GM12878 (cell line): ENCODE measurements at regions not wholly inside any gene's neighbourhood (a gene's known extent, or its start where the extent isn't known, plus 50 kb on each side); places are given as distances from the start of the nearest gene placed in this dataset.
A peak's percentile ranks its signal among the peaks of the same experiment; 100 is the strongest.

ENCODE experiments used
- ATAC-seq: fragments of 200-7000 bp; cut with Tn5 transposase; 3 replicates; pipeline ENCODE4 v1.9.1; 2020; ENCODE audit warnings: mild to moderate bottlenecking, moderate library complexity
- BruUV-seq: library from RNA; stranded (reverse); fragments of 400-500 nt; replicated peaks from 2 replicates; lab custom pipeline; 2021; lab: Mats Ljungman, UMichigan
- CTCF ChIA-PET: fragments of 300-600 bp; sonication (Branson Sonifier 250); formaldehyde crosslinking; extraction: SDS; loops from one replicate; lab custom pipeline; 2021; ENCODE audit warnings: inconsistent platforms; lab: Yijun Ruan, JAX
- POLR2A ChIA-PET: fragments of 350-600 bp; formaldehyde crosslinking; extraction: SDS; loops from one replicate; lab custom pipeline; 2021; ENCODE audit warnings: inconsistent platforms; lab: Charles Lee
- RAD21 ChIA-PET: fragments of 300-600 bp; sonication (Branson Sonifier 250); formaldehyde crosslinking; loops from one replicate; lab custom pipeline; 2023; ENCODE audit warnings: antibody characterized with exemption; ENCODE audit not compliant: unreplicated experiment; lab: Charles Lee
- SMC1A ChIA-PET: fragments of 300-600 bp; sonication (Branson Sonifier 250); formaldehyde crosslinking; loops from one replicate; lab custom pipeline; 2023; ENCODE audit not compliant: unreplicated experiment, uncharacterized antibody; lab: Charles Lee
- DNase-seq: peaks from one replicate; pipeline ENCODE4 v3.0.0-alpha.2; 2011; ENCODE audit warnings: low read depth, low spot score
- FAIRE-seq: peaks from 3 replicates; lab custom pipeline; 2011; peaks lifted over from hg19 to GRCh38; lab: Jason Lieb, UNC
- H2AFZ ChIP-seq: 2 replicates; pipeline ENCODE4 v1.6.0; 2011; ENCODE audit warnings: low read depth, low read length, control low read depth; ENCODE audit not compliant: control insufficient read depth
- H3K27ac ChIP-seq: 2 replicates; pipeline ENCODE4 v1.5.1; 2011; ENCODE audit warnings: control low read depth; ENCODE audit not compliant: control insufficient read depth, insufficient read depth
- H3K27me3 ChIP-seq, 2 experiments: replicated peaks in 1 of 2; 2 replicates each; pipeline versions ENCODE4 v1.6.0 to v1.6.1; 2011; ENCODE audit warnings: low read length in 1 of 2; ENCODE audit not compliant: control insufficient read depth in 2 of 2, insufficient read depth in 2 of 2
- H3K36me3 ChIP-seq, 2 experiments: 2 replicates each; pipeline ENCODE4 v1.5.1; 2011; ENCODE audit warnings: low read length in 1 of 2; ENCODE audit not compliant: control insufficient read depth in 2 of 2, insufficient read depth in 2 of 2
- H3K4me1 ChIP-seq: 2 replicates; pipeline ENCODE4 v1.6.1; 2011; ENCODE audit warnings: mild to moderate bottlenecking, low read length, moderate library complexity, mixed read lengths; ENCODE audit not compliant: control insufficient read depth, insufficient read depth
- H3K4me2 ChIP-seq: 2 replicates; pipeline ENCODE4 v1.6.0; 2011; ENCODE audit warnings: control low read depth; ENCODE audit not compliant: control insufficient read depth, insufficient read depth
- H3K4me3 ChIP-seq: fragments of 200-600 bp; sonication (generic); 2 replicates; pipeline ENCODE4 v1.5.1; 2016
- H3K79me2 ChIP-seq: 2 replicates; pipeline ENCODE4 v1.6.0; 2011; ENCODE audit warnings: low read length; ENCODE audit not compliant: control insufficient read depth, insufficient read depth
- H3K9ac ChIP-seq: 2 replicates; pipeline ENCODE4 v1.8.0; 2011; ENCODE audit warnings: low read length, control low read depth, mixed read lengths; ENCODE audit not compliant: control insufficient read depth, insufficient read depth
- H3K9me3 ChIP-seq: replicated peaks from 3 replicates; pipeline ENCODE4 v1.5.1; 2011; ENCODE audit warnings: mild to moderate bottlenecking, low read length; ENCODE audit not compliant: control insufficient read depth, insufficient read depth
- H4K20me1 ChIP-seq: 2 replicates; pipeline ENCODE4 v1.6.0; 2011; ENCODE audit not compliant: control insufficient read depth, insufficient read depth
- JUNB ChIP-seq: IDR thresholded peaks from 2 replicates; pipeline ENCODE4 v1.6.1; 2016; ENCODE audit warnings: antibody characterized with exemption, mild to moderate bottlenecking
- MEF2B ChIP-seq: fragments of 450-650 bp; IDR thresholded peaks from 2 replicates; pipeline ENCODE4 v1.6.1; 2018; ENCODE audit warnings: mild to moderate bottlenecking, moderate library complexity; ENCODE audit not compliant: partially characterized antibody, poor library complexity, severe bottlenecking
- NR2C1 ChIP-seq: fragments of 450-650 bp; IDR thresholded peaks from 2 replicates; pipeline ENCODE4 v1.6.1; 2017; ENCODE audit warnings: antibody characterized with exemption, mild to moderate bottlenecking, moderate library complexity
- NR2F1 ChIP-seq: fragments of 450-650 bp; conservative IDR thresholded peaks from 2 replicates; pipeline ENCODE4 v1.6.1; 2017; ENCODE audit warnings: mild to moderate bottlenecking
- RCOR1 ChIP-seq: conservative IDR thresholded peaks from 2 replicates; pipeline ENCODE4 v1.6.1; 2012; ENCODE audit warnings: low read depth, low read length, improper control_type of control experiment
- SPI1 ChIP-seq: IDR thresholded peaks from 2 replicates; pipeline ENCODE4 v1.6.1; 2011; ENCODE audit warnings: low read depth, mild to moderate bottlenecking, low read length, moderate library complexity, borderline replicate concordance; ENCODE audit not compliant: insufficient read depth
- WGBS: methylation state at CpG from one replicate; pipeline ENCODE4 v1.1.6; 2016; ENCODE audit warnings: low lambda C conversion rate; ENCODE audit not compliant: insufficient replicate concordance, insufficient coverage; ENCODE audit errors: missing lambda C conversion rate; 5-methylcytosine and 5-hydroxymethylcytosine counted together
- in situ Hi-C: fragments of 300-500 bp; cut with MboI; formaldehyde crosslinking; loops from 9 replicates; pipeline ENCODE4 v1.14.3; 2018; ENCODE audit warnings: mixed read lengths
- intact Hi-C: fragments of 100-400 bp; cut with micrococcal nuclease; formaldehyde crosslinking; loops from one replicate; pipeline ENCODE4 v1.14.2; 2022; ENCODE audit not compliant: unreplicated experiment

DNA sequence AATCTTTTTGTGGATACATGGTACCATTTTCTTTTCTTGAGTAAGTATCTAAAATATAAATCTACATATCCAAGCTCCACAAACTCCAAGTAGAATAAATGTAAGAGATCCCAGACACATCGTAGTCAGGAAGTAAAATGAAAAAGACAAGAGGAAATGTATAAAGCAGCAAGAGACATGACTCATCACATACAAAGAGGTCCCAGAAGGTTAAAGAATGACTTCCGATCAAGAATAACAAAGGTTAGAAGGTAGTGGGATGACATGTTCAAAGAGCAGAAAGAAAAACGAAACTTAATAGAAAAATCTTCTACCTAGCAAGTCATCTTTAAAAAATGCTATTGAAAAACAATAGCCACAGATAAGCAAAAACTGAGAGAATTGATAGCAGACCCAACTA, 705.8 kb downstream of the NR2F2 start:
- WGBS = 20% methylated on average over 3 of the region's 3 CpGs
- H3K4me1 ChIP-seq = no peaks in the 10 kb centered on the region
- no peaks in the 10 kb centered on the region for H3K36me3 ChIP-seq

GRCh38 chr15:97037080-97037479, 706.6 kb downstream of the NR2F2 start:
- no peak for TF ChIP-seq SPI1
- TF ChIP-seq MEF2B = no peak
- TF ChIP-seq JUNB = no peak
- no peak for TF ChIP-seq RCOR1
- whole genome bisulfite sequencing = 0% methylated on average over 1 of the region's 1 CpG
- Histone ChIP-seq H3K9me3 (no peaks in the 10 kb centered on the region), H3K9ac (no peak overlapping the region), H3K27ac (no peak overlapping the region), H3K36me3 (no peaks in the 10 kb centered on the region), H4K20me1 (no peaks in the 10 kb centered on the region), H3K4me1 (no peaks in the 10 kb centered on the region), H2AFZ (no peak overlapping the region), H3K4me3 (no peak overlapping the region), H3K27me3 (no peaks in the 10 kb centered on the region), H3K4me2 (no peak overlapping the region), H3K79me2 (no peaks in the 10 kb centered on the region)
- in situ Hi-C loops = no loop called here
- no TSS peak for BruUV-seq
- ChIA-PET POLR2A (no interaction called here), CTCF (no interaction called here), RAD21 (no interaction called here), SMC1A (interaction anchor here (1.3 to 1.8 kb wide), 3 partner anchors 11 to 197 kb away, joined by 3 to 7 read pairs (median 7); no protein-coding TSS in a partner anchor)
- no peak for DNase-seq
- no peak for FAIRE-seq
- intact Hi-C loops = no loop called here
- no peak for ATAC-seq

More for the DNA sequence above, 705.8 kb downstream of the NR2F2 start:
- Histone ChIP-seq H3K9ac (no peak overlapping the region), H3K79me2 (no peaks in the 10 kb centered on the region), H3K4me3 (no peak overlapping the region), H3K9me3 (no peaks in the 10 kb centered on the region), H4K20me1 (no peaks in the 10 kb centered on the region), H3K27me3 (no peaks in the 10 kb centered on the region), H2AFZ (no peak overlapping the region), H3K27ac (no peak overlapping the region), H3K4me2 (no peak overlapping the region)
- CTCF ChIA-PET = interaction anchor here (1.2 kb wide), 1 partner anchor 17 kb away, joined by 4 read pairs; no protein-coding TSS in a partner anchor
- POLR2A ChIA-PET = no interaction called here
- ATAC-seq (peak; percentile 23; the same call in 1 of the 3 replicates), FAIRE-seq (no peak), DNase-seq (no peak)
- SMC1A ChIA-PET = interaction anchor here (0.9 to 1.8 kb wide), 10 partner anchors 9 to 198 kb away, joined by 3 to 7 read pairs (median 4); no protein-coding TSS in a partner anchor
- BruUV-seq = no TSS peak
- in situ Hi-C loops = no loop called here
- RAD21 ChIA-PET = interaction anchor here (1.0 to 1.4 kb wide), 2 partner anchors 143 to 208 kb away, joined by 3 to 4 read pairs; no protein-coding TSS in a partner anchor
- TF ChIP-seq NR2F1 (no peak), NR2C1 (peak; percentile 32; the same call in 1 of the 2 replicates)
- intact Hi-C loops = no loop called here
